GM12872 (cell line): ENCODE measurements at regions not wholly inside any gene's neighbourhood (a gene's known extent, or its start where the extent isn't known, plus 50 kb on each side); places are given as distances from the start of the nearest gene placed in this dataset.

ENCODE experiments used
- CTCF ChIP-seq: IDR thresholded peaks from 3 replicates; pipeline ENCODE4 v1.5.1; 2011; ENCODE audit warnings: low read depth, mild to moderate bottlenecking, low read length, moderate library complexity; ENCODE audit not compliant: insufficient read depth

GRCh38 chr2:37499113-37499512, 154.7 kb downstream of the QPCT start:
- TF ChIP-seq CTCF, result no peak

DNA sequence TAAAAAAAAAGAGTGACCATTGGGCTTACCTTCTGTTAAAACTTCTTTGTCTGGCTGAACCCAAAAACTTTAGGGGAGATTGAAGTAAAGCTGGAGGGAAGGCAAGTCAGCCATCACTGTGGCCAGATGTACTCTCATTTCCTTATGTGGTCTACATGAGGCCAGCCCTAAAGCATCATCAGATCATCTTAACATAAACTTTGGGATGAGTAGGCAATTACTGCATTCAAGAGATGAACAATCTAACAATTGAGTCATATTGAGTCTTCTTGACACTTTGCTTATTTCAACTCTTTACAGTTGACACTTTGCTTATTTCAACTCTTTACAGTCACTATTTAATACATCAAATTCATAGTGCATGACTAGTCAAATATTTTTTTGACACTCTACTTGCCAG, 155.6 kb downstream of the QPCT start:
- no peak for TF ChIP-seq CTCF

DNA sequence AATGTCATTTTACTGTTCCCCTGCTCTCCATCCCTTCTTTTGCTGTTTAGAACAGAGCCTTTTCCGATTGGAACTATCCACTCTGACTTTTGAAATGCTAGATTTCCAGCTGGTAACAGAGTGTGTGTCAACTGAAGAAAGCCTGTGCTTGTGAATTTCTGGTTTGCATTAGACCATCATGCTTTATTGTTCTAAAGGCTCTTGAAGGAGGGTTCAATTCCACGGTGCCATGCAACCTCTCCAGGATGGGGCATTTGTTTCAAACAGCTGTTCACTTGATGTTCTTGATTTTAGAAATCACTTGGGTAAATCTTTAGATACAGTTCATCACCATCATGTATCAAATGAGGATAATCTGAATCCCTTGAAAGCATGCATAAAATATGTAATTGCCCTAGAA, 156.7 kb downstream of the QPCT start:
- TF ChIP-seq CTCF, result no peak

GRCh38 chr2:37506407-37507050, 162.1 kb downstream of the QPCT start:
- no peak for TF ChIP-seq CTCF

DNA sequence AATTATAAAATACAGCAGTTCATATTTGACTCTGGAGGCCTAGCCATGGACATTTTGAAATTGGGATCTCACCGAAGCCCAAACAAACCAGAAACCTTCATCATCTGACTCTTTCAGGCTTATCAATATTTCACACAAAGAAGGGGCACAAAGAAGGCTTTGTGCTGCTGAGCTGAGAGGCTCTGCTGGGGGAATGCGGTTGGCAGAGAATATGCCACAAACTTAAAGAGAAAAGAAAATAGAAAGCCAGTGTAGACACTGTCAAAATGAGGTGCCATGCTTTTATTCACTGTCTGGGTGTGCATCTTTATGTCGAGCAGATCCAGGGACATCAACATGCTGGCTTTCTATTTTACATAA, 162.6 kb downstream of the QPCT start:
- no peak for TF ChIP-seq CTCF

DNA sequence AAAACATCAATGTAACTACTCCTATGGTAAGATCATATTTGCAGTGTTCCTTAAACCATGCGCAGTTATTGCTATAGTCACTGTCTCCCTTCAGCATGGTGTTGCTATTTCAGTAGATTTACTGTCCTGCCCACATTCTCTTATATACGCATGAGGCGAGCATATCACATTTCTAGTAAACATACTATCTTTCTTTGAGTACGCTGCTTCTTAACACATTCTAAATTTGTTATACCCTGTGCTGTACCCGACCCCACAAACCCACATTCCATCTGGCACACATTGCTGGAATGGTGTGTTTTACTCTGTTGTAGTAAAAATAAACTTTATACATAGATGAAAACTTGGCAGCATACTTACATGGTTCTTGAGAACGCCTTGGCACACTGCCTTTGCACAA, 163.3 kb downstream of the QPCT start:
- no peak for TF ChIP-seq CTCF

DNA sequence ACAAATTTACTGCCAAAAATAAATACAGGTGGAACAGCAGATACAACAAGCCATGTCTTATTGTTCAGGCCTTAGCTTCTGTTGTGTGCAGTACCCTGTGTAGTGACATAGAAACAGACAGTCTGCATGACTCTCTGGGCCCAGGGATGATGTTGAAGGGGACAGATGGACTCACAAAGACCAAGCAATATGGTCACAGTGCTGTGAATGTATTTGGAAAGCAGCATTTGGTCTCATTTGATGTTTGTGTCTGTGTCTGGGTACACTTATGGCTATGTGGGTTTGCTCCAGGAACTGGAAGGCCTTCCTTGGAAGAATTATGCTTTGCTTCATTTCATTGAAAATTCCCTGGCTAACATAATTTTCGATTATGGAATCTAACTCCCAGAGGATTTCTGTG, 158.5 kb downstream of the CDC42EP3 start:
- no peak for TF ChIP-seq CTCF
